ENCODE measurements at regions not wholly inside any gene's neighbourhood (a gene's known extent, or its start where the extent isn't known, plus 50 kb on each side); places are given as distances from the start of the nearest gene placed in this dataset.

DNA sequence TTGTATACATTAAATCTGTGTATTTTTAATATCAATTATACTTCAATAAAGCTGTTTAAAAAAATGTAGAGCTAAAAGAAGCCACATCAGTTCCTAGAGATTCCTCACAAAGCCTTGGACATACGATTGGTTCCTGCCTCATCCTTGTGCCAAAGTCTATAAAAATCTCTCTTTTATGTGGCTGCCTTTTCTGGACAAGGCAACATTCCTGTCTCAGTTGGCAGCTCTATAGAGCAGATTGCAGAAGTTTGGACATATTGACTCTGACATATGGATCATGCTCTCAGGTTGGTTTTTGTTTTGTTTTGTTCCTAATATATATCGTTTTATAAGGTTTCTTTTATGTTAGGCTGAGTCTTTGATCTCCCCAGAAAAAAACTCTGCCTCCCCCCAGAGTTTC lies 148.9 kb downstream of the MAFB start:
- ChIA-PET POLR2A (no interaction called here), CTCF (interaction anchor here (0.8 kb wide), 1 partner anchor 380 kb away, joined by 3 read pairs; no protein-coding TSS in a partner anchor)
- TF ChIP-seq MYC (IDR thresholded peaks at IDR 0.05; ENCODE audit: low read depth, low read length) (no peak), JUN (IDR thresholded peaks at IDR 0.05; ENCODE audit: borderline replicate concordance, insufficient read depth, insufficient read length, low read depth) (no peak), POLR2A (IDR thresholded peaks at IDR 0.05; ENCODE audit: low read depth, low read length) (no peak), EZH2 (IDR thresholded peaks at IDR 0.05; ENCODE audit: borderline replicate concordance, low read depth, low read length, severe bottlenecking) (no peak), GATA2 (IDR thresholded peaks at IDR 0.05; ENCODE audit: insufficient read depth, insufficient read length, low read depth, low read length) (no peak), POLR2AphosphoS5 (IDR thresholded peaks at IDR 0.05; ENCODE audit: insufficient read depth, low read depth, low read length) (no peak), FOS (IDR thresholded peaks at IDR 0.05; ENCODE audit: borderline replicate concordance, insufficient read depth, low read length) (no peak)
- TF ChIP-seq, protein P1, sequence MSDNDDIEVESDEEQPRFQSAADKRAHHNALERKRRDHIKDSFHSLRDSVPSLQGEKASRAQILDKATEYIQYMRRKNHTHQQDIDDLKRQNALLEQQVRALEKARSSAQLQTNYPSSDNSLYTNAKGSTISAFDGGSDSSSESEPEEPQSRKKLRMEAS (IDR thresholded peaks at IDR 0.05; ENCODE audit: insufficient read depth, insufficient read length) = no peak
- TF ChIP-seq, protein P2, sequence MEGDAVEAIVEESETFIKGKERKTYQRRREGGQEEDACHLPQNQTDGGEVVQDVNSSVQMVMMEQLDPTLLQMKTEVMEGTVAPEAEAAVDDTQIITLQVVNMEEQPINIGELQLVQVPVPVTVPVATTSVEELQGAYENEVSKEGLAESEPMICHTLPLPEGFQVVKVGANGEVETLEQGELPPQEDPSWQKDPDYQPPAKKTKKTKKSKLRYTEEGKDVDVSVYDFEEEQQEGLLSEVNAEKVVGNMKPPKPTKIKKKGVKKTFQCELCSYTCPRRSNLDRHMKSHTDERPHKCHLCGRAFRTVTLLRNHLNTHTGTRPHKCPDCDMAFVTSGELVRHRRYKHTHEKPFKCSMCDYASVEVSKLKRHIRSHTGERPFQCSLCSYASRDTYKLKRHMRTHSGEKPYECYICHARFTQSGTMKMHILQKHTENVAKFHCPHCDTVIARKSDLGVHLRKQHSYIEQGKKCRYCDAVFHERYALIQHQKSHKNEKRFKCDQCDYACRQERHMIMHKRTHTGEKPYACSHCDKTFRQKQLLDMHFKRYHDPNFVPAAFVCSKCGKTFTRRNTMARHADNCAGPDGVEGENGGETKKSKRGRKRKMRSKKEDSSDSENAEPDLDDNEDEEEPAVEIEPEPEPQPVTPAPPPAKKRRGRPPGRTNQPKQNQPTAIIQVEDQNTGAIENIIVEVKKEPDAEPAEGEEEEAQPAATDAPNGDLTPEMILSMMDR (IDR thresholded peaks at IDR 0.05; ENCODE audit: extremely low read depth in 1 of 2, insufficient read depth in 1 of 2, low read depth in 1 of 2, low read length in 2 of 2) = no peak
- no peak overlapping the region for H3K4me2 ChIP-seq (ENCODE audit: insufficient read depth, low read length)
- H3K9me3 ChIP-seq (replicated peaks; ENCODE audit: control insufficient read depth, insufficient read depth, low read length) = no peaks in the 10 kb centered on the region
- no peak overlapping the region for H3K27ac ChIP-seq (ENCODE audit: insufficient read depth, low read depth, low read length)
- H3K79me2 ChIP-seq (ENCODE audit: control insufficient read depth, insufficient read depth, low read length) = no peaks in the 10 kb centered on the region
- no peaks in the 10 kb centered on the region for H3K9me1 ChIP-seq (replicated peaks; ENCODE audit: control insufficient read depth, extremely low read depth, insufficient read depth, low read length)
- intact Hi-C loops (cut with micrococcal nuclease) (no loop called here), dilution Hi-C loops (cut with MboI; ENCODE audit: extremely low pct_ligation_motif_present, low sequenced_read_pairs) (no loop called here)
- FAIRE-seq (no peak), DNase-seq (ENCODE audit: low read depth, low spot score) (no peak)
- H3K9ac ChIP-seq (replicated peaks; ENCODE audit: extremely low read depth, insufficient read depth, low read length) = no peak overlapping the region
- H4K20me1 ChIP-seq (replicated peaks; ENCODE audit: control insufficient read depth, extremely low read depth, insufficient read depth, low read length) = no peaks in the 10 kb centered on the region
- H3K27me3 ChIP-seq (ENCODE audit: control insufficient read depth in 2 of 2, insufficient read depth in 2 of 2, low read length in 2 of 2) = peaks cover 0 to 3% of the 10 kb centered on the region in 2 experiments
- H3K4me3 ChIP-seq (replicated peaks in 1 of 3; ENCODE audit: insufficient read depth in 1 of 3, low read depth in 1 of 3, low read length in 3 of 3) = no peak overlapping the region
- no TSS peak for BruUV-seq (replicated peaks)
- H2AFZ ChIP-seq (ENCODE audit: low read depth, low read length) = no peak overlapping the region
- H3K36me3 ChIP-seq (ENCODE audit: control insufficient read depth in 2 of 2, extremely low read depth in 1 of 2, insufficient read depth in 2 of 2, low read length in 2 of 2) = no peaks in the 10 kb centered on the region
- no peaks in the 10 kb centered on the region for H3K4me1 ChIP-seq (ENCODE audit: control insufficient read depth, extremely low read depth, insufficient read depth, low read length)
